ENCODE measurements at regions not wholly inside any gene's neighbourhood (a gene's known extent, or its start where the extent isn't known, plus 50 kb on each side); places are given as distances from the start of the nearest gene placed in this dataset.

DNA sequence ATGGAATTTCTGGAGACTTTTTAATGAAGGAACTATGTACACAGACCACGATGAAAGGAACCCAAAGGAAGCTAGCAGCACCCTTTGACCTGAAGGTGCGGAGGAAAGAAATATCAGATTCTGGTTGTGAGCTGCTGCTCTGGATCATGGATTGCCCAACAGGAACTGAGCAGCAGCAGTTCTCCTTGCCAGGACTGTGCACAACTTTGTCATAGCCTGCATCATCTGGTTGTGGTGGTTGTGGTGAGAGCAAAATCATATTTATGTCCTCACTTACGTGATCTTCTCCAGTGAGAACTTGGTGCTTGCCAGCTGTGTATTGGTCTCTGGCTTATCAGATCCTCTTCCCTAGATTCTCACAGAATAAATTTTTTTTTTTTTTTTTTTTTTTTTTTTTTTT is 70.7 kb upstream of the LPAR1 start:
- no peak for FAIRE-seq
- no peaks in the 10 kb centered on the region for H3K79me2 ChIP-seq (ENCODE audit: control insufficient read depth, insufficient read depth, low read length)
- no peak overlapping the region for H3K4me3 ChIP-seq (ENCODE audit: control insufficient read depth in 2 of 3, extremely low read depth in 1 of 3, insufficient read depth in 2 of 3, low read depth in 1 of 3, low read length in 3 of 3)
- H3K4me1 ChIP-seq (ENCODE audit: control insufficient read depth, extremely low read depth, insufficient read depth, low read length) = no peaks in the 10 kb centered on the region
- dilution Hi-C loops (cut with MboI; ENCODE audit: extremely low pct_ligation_motif_present, low sequenced_read_pairs) = no loop called here
- H4K20me1 ChIP-seq (ENCODE audit: control insufficient read depth, extremely low read depth, insufficient read depth, low read length) = no peaks in the 10 kb centered on the region
- no peaks in the 10 kb centered on the region for H3K9me3 ChIP-seq (ENCODE audit: control insufficient read depth, low read depth, low read length)
- TF ChIP-seq, protein P1, sequence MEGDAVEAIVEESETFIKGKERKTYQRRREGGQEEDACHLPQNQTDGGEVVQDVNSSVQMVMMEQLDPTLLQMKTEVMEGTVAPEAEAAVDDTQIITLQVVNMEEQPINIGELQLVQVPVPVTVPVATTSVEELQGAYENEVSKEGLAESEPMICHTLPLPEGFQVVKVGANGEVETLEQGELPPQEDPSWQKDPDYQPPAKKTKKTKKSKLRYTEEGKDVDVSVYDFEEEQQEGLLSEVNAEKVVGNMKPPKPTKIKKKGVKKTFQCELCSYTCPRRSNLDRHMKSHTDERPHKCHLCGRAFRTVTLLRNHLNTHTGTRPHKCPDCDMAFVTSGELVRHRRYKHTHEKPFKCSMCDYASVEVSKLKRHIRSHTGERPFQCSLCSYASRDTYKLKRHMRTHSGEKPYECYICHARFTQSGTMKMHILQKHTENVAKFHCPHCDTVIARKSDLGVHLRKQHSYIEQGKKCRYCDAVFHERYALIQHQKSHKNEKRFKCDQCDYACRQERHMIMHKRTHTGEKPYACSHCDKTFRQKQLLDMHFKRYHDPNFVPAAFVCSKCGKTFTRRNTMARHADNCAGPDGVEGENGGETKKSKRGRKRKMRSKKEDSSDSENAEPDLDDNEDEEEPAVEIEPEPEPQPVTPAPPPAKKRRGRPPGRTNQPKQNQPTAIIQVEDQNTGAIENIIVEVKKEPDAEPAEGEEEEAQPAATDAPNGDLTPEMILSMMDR (optimal IDR thresholded peaks at IDR 0.05 in 1 of 3, IDR thresholded peaks at IDR 0.05 in 1 of 3, conservative IDR thresholded peaks at IDR 0.05 in 1 of 3; ENCODE audit: extremely low read depth in 1 of 3, insufficient read depth in 2 of 3, low read length in 3 of 3) = no peak
- no peak for TF ChIP-seq EZH2 (IDR thresholded peaks at IDR 0.05; ENCODE audit: low read length)
- H3K4me2 ChIP-seq (ENCODE audit: control insufficient read depth, extremely low read depth, insufficient read depth, low read depth, low read length) = no peak overlapping the region
- H3K9ac ChIP-seq (ENCODE audit: control insufficient read depth, extremely low read depth, insufficient read depth, low read length) = no peak overlapping the region
- no peaks in the 10 kb centered on the region for H3K36me3 ChIP-seq (ENCODE audit: control insufficient read depth in 2 of 2, extremely low read depth in 1 of 2, insufficient read depth in 2 of 2, low read length in 2 of 2)
- DNase-seq (ENCODE audit: low read depth, low spot score) = no peak
- no peak overlapping the region for H2AFZ ChIP-seq (ENCODE audit: control insufficient read depth, low read length)
- H3K9me1 ChIP-seq (ENCODE audit: control insufficient read depth, extremely low read depth, insufficient read depth, low read length) = no peaks in the 10 kb centered on the region
- no peaks in the 10 kb centered on the region for H3K27me3 ChIP-seq (ENCODE audit: control insufficient read depth, extremely low read depth, insufficient read depth, low read length)
- H3K27ac ChIP-seq (ENCODE audit: control insufficient read depth, insufficient read depth, low read length) = no peak overlapping the region

DNA sequence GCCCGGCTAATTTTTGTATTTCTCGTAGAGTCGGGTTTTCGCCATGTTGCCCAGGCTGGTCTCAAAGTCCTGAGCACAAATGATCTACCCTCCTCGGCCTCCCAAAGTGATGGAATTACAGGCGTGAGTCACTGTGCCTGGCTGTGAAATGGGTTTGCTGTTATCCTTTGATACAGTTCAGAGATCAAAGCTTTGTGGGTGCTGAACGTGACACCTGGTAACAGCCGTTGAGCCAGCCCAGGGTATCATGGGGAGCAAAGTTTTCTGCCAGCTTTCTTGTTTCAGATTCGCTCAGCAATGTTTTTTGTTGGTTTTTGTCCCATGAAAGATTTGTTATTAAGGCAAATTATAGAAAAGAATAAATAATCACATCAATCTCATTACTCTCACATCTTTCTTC is 68.9 kb upstream of the LPAR1 start:
- no peaks in the 10 kb centered on the region for H3K9me1 ChIP-seq (ENCODE audit: control insufficient read depth, extremely low read depth, insufficient read depth, low read length)
- no peaks in the 10 kb centered on the region for H3K4me1 ChIP-seq (ENCODE audit: control insufficient read depth, extremely low read depth, insufficient read depth, low read length)
- no peaks in the 10 kb centered on the region for H3K27me3 ChIP-seq (ENCODE audit: control insufficient read depth, extremely low read depth, insufficient read depth, low read length)
- no peak overlapping the region for H3K4me2 ChIP-seq (ENCODE audit: control insufficient read depth, extremely low read depth, insufficient read depth, low read depth, low read length)
- dilution Hi-C loops (cut with MboI; ENCODE audit: extremely low pct_ligation_motif_present, low sequenced_read_pairs) = no loop called here
- H3K9me3 ChIP-seq (ENCODE audit: control insufficient read depth, low read depth, low read length) = no peaks in the 10 kb centered on the region
- no peak for DNase-seq (ENCODE audit: low read depth, low spot score)
- no peak overlapping the region for H3K27ac ChIP-seq (ENCODE audit: control insufficient read depth, insufficient read depth, low read length)
- H2AFZ ChIP-seq (ENCODE audit: control insufficient read depth, low read length) = no peak overlapping the region
- H3K36me3 ChIP-seq (ENCODE audit: control insufficient read depth in 2 of 2, extremely low read depth in 1 of 2, insufficient read depth in 2 of 2, low read length in 2 of 2) = no peaks in the 10 kb centered on the region
- H3K79me2 ChIP-seq (ENCODE audit: control insufficient read depth, insufficient read depth, low read length) = no peaks in the 10 kb centered on the region
- TF ChIP-seq EZH2 (IDR thresholded peaks at IDR 0.05; ENCODE audit: low read length) = no peak
- TF ChIP-seq, protein P1 (optimal IDR thresholded peaks at IDR 0.05 in 1 of 3, IDR thresholded peaks at IDR 0.05 in 1 of 3, conservative IDR thresholded peaks at IDR 0.05 in 1 of 3; ENCODE audit: extremely low read depth in 1 of 3, insufficient read depth in 2 of 3, low read length in 3 of 3) = no peak
- H3K4me3 ChIP-seq (ENCODE audit: control insufficient read depth in 2 of 3, extremely low read depth in 1 of 3, insufficient read depth in 2 of 3, low read depth in 1 of 3, low read length in 3 of 3) = no peak overlapping the region
- FAIRE-seq = no peak
- no peaks in the 10 kb centered on the region for H4K20me1 ChIP-seq (ENCODE audit: control insufficient read depth, extremely low read depth, insufficient read depth, low read length)
- H3K9ac ChIP-seq (ENCODE audit: control insufficient read depth, extremely low read depth, insufficient read depth, low read length) = no peak overlapping the region

Data from keratinocyte (primary cell).